ENCODE measurements at regions not wholly inside any gene's neighbourhood (a gene's known extent, or its start where the extent isn't known, plus 50 kb on each side); places are given as distances from the start of the nearest gene placed in this dataset.
"Not testable (repeated sequence)": the region's sequence is repeated elsewhere in the genome, so short reads cannot be mapped to it uniquely, and the experiment has no call there.

DNA sequence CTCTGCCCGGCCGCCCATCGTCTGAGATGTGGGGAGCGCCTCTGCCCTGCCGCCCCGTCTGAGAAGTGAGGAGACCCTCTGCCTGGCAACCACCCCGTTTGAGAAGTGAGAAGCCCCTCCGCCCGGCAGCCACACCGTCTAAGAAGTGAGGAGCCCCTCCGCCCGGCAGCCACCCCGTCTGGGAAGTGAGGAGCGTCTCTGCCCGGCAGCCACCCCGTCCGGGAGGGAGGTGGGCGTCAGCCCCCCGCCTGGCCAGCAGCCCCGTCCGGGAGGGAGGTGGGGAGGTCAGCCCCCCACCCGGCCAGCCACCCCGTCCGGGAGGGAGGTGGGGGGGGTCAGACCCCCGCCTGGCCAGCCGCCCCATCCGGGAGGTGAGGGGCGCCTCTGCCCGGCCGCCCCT, 63.0 kb upstream of the IGFBP7 start:
- not testable (repeated sequence) for DNase-seq (ENCODE audit: low read depth)

DNA sequence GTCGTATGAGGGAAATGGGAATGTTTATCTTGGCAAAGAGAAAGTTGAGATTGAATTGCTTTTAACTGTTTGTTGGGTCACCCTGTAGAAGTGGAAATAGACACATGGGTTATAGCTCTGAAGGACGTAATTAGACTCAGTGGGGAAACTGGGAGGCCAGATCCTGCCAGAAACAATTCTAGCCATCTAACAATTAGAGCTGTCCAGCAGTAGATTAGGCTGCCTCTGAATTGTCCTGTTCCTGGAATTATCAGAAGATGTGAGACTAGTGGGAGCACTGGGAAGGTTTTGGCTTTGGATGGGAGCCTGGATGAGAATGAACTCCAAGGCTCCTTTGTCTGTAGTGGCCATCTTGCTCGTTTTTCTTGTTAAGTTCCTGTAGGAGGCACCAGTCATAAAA, 61.9 kb upstream of the IGFBP7 start:
- no peak for DNase-seq (ENCODE audit: low read depth)

DNA sequence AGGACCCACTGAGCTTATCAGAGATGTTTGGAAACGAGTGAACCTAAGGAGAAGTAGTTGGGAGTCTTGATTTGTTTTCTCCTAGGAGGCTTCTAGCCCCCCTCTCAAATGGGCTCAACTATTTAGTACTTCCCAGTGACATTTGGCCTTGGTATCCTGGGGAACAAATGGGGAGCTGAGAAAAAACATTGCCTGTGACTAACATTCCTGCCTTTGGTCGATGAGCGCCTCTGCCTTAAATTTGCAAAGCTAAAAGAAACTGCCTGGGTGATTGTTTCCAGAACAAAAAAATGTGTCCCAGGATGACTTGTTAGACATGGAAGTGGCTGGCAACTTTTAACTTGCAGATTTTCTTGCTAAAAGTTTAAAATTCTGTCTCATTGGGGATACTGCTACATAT, 58.8 kb upstream of the IGFBP7 start:
- DNase-seq (ENCODE audit: low read depth): no peak

DNA sequence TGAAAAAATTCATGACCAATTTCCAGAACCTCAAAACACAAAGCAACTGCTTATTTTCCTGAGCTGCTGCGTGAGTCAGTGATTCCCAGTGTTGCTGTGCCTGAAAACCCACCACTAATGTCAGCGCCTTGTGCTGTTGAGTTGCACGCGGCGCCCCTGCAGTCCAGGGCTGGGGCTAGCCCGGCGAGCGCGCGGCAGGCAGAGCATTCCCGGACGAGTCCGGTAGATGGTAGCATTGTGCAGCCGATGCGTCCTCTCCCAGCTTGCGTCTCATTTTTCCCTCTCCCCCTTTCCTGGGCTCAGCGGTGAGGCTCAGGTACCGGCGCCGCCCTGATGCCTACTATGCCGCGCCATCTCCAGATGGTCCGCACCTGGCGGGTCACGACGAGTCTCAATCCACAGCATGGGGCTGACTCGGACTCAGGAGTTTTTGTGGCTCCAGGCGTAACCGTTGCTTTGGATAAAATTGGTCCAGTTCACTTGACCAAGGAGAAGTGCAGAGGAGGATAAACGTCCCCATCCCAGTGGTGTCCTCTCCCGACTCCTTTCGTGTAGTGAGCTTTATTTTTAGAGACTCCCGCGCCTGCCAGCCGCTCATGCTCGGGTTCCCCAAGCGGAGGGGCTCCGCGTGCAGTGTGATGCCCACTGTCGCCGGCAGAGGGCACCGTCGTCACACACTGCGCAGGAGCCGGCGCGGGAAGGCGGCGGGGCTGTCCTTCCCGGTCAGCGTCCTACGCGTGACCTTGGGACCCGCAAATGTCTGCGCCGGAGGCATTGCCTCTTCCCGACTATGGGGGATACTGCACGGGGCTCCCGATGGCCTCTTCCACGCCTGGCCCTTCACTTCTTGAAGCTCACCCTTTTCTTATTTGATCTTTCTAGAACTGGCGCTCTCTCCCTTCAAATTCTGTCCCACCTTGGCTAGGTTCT, 53.6 kb upstream of the IGFBP7 start:
- peak; percentile 56 for DNase-seq (ENCODE audit: low read depth)

DNA sequence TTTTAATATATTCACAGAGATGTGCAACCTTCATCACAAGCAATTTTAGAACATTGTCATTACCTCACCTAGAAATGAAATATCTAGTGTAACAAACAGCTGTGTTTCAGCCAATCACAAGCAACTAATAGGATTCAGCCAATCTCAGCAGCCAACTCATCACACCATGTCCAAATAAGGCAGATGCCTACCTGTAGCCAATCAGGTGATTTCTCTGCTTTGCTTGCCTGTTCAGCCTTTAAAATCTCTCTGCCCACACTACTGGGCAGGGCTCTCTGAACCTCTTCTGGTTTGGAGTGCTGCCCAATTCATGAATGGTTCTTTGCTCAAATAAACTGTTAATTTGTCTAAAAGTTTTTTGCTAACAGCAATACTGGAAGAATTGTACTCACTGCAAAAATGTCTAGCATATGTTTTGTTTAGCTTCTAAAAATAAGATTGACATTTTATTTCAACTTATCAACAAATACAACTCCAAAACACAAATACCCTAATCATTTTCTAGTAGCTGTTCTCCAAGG, 52.4 kb upstream of the IGFBP7 start:
- DNase-seq (ENCODE audit: low read depth): no peak
